HG03469 (cell line): ENCODE measurements at regions not wholly inside any gene's neighbourhood (a gene's known extent, or its start where the extent isn't known, plus 50 kb on each side); places are given as distances from the start of the nearest gene placed in this dataset.
"Not testable (repeated sequence)": the region's sequence is repeated elsewhere in the genome, so short reads cannot be mapped to it uniquely, and the experiment has no call there.

ENCODE experiments used
- ATAC-seq: cut with Tn5 transposase; IDR thresholded peaks from one replicate; pipeline ENCODE4 v1.9.1; 2021; ENCODE audit warnings: mild to moderate bottlenecking, moderate library complexity, moderate number of reproducible peaks; ENCODE audit not compliant: unreplicated experiment

DNA sequence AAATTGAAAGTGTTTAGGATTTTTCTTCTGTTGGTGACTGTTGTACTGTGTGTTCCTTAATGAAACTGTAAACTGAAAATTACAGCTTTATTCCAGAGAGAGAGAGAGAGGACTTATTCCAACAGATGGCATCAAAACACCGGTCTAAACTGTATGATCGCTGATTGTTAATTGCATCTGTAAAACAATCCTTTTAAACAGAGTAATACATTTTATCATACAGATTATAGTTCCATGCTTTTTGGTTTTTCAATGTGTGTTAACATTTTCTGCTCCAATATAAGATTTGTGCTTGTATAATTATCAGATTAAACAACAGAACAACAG is 289.7 kb upstream of the DNAJC19 start:
- ATAC-seq, result no peak

DNA sequence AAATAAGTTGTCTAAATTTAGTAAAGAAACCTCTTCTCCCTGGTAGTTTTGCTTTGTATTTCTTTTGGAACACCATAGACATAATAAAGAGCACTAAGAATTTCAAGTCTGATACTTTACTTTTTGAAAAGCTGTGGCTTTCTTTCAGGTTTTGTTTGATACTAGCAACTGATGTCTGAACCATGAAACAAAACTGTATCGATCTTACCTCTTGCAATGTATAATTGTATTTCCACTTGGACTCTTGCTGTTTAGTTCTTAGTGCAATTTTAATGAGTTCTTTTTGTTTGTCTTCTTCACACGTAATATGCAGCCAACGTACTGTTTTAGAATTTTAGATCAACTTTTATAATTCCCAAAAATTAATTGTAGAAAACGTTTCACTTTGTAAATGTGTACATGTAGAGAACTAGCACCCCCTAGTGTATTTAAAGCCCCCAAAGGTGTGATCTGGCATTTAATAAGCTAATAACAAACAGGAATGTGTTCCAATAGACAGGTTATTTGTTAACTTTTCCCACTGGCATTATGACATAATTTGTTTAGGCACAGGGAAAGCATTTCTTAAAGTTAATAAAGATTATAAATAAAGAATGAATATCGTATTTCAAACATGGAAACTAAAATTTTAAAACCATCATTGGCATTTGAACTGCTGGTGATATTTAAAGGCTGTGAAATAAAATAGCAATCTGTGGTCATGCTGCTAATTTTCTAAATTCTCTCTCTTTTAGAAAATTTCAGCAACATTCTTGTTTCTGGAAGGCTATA is 289.1 kb upstream of the DNAJC19 start:
- no peak for ATAC-seq

DNA sequence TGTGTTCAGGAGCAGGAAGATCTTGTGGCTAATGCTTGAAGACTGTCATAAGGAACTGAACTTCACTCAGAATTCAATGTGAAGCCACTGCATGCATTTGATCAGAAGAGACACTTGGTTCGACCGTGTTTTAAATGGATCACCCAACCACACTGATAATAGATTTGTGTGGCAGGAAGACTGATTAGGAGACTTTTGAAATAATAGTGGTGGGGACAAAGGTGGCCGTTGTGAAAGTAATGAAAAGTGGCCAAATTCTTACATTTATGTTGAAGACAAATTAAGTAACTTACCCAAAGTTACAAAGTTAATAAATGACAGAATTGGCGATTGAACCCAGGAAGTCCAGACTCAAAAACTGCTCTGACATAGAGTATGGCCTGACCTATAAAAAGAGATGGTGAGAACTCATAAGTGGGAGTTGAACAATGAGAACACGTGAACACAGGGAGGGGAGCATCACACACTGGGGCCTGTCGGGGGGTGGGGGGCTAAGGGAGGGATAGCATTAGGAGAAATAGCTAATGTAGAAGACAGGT is 286.9 kb upstream of the DNAJC19 start:
- ATAC-seq, result no peak

DNA sequence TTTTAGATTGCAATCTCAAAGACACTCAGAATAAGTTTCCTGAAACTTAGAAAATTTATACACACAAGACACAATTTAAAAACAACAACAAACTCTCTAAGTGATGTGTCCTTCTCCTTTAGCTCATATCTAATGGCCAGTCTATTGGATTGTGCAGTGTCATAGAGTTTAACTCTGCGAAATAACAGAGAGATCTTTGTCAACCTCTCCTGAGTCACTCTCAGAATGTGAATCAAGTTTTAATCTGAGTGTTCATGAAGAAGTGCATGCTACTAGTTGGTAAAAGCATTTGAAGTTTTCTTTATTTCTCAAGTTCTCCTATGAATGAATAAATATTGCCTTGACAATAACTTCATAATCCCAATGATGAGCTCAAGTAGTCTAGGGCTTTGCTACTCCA is 284.5 kb upstream of the DNAJC19 start:
- no peak for ATAC-seq

DNA sequence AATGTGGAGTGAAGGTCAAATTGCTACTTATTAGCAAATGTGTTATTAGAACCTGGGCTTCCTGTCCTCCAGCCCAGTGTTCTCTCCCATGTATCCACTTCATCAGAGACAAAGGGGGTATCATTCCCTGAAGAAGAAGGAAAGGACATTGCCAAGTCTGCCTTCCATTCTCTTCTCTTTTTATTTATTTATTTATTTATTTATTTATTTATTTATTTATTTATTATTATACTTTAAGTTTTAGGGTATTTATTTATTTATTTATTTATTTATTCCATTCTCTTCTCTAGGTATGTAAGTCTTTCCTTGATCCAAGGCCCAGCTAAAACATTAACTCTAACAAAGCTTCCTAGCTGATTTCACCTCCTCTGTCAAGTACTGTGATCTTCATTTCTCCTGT is 277.8 kb upstream of the DNAJC19 start:
- ATAC-seq, result no peak

DNA sequence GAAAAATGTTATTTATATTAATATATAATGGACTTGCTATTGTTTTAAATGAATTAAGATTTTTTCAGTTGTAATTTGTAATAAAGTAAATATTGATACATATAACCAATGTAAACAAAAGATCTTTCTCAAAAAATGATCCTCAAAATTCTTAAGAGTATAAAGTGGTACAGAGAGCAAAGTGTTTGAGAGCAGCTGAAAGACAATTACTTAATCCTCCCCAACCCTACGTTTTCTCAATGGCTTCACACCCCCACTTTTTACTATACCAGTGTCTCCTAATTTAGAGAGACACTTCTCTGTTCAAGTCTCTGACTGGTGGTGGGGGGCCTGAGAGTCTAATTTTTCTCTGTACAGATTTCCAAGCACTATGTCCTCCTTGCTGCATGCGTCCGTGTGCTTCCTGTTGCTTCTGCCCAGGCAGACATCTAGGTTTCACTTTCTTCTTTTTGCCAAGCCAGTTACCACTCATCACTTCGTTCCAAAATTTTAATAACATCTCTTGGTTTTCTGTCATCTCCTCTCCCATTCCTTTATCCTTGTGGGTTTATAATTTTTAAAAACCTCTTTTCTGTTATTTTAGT is 276.3 kb upstream of the DNAJC19 start:
- ATAC-seq, result peak; percentile 57

DNA sequence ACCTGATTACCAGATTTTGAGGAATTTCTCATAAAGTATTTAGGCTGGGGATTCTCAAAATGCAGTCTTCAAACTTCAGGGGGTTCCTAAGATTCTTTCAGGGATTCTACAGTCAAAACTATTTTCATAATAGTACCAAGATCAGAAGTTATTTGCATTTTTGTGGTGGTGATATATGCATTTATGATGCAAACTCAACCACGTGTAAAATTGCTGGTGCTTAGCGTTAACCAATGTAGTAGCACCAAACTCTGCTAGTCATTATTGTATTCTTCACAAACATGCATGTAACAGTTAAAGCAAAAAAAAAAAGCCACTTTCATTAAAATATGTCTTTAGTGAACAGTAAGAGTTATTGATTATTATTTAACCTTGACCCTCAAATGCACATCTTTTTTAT is 274.9 kb upstream of the DNAJC19 start:
- no peak for ATAC-seq

DNA sequence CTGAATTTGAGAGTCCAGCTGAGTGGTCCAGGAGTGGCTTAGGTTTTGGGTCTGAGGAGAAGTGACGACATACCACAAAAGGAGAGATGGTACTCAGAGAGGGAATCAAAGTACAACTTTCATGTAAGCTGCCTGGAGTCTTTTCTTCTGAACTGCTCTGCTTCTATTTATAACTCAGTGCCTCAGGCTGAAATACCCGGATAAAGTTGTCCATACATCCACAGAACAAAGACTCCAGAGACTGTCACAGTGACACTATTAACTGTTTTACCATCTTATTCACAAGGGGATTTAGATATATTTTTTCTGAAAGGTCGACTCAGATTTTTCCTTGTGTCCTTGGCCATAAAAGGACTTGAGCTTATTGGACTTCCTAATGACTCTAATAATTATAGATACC is 264.3 kb upstream of the DNAJC19 start:
- no peak for ATAC-seq

DNA sequence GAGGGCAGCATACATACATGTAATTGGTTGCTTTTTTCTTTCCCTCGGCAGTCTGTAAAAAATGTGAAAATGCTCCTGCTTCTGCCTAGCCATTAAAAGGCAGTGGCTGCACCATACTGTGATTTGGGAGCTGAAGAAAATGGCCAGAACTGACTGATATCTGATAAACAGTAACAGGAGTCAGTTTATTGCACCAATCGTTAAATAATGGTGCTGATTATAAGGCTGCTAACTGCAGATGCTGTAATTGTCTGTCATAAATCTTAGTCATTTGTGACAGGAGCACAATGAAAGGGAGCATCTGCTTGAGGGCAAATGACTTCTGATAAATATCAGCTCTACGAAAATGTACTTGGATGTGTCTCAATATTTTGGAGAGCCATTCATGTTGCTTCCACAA is 263.1 kb upstream of the DNAJC19 start:
- ATAC-seq, result no peak

DNA sequence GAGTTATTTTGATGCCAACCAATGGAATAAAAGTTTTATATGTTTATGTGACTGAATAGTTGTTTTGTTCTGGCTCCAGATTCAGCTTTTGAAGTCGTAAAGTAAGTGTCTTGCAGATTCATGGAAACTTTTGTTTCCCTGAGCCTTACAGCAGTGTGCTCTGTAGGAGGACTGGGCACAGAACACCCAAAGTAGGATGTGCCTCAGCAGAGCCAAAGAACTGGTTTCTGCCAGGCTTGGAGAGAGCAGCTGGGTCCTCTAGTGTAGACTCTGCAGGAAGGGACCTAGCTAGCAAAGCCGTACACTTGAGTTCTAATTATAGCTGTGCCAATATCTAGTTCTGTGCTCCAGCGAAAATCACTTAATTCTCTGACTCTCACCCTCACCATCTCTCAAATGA is 261.2 kb upstream of the DNAJC19 start:
- no peak for ATAC-seq

DNA sequence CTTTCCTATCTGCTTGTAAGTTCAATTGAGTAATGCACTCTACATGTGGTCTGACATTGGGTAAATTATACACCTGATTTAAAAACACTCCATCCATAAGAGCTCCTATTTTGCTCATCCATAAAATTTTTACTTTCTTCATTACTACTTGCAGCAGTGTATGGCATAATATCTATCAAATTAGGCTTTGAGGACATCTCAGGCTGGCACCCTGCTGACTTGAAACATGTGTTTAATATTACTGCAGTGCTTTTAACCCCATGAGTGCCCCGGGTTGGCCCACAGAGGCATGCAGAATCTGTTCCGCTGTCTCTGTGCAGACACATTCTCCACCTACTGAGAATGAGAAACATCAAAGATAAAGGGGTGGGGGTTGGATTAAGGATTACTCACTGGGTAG is 249.9 kb upstream of the DNAJC19 start:
- ATAC-seq, result no peak

DNA sequence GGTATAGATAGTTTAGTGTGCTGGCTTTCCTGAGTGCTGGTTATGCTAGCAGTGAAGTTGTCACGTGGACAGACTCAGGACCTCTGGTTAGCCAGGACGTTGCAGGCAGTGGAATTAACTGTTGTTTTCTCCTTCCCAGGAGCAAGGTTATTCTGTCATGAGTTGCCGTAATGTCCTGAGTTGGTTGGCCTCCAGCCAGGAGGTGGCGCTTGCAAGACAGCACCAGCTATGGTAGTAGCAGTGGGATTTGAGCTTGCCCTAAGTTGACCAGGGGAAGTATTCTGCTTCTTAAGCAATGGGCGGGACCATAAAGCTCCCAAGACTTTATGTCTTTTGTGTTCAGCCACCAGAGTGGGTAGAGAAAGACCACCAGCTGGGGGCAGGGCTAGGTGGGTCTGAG is 240.7 kb upstream of the DNAJC19 start:
- ATAC-seq, result no peak

DNA sequence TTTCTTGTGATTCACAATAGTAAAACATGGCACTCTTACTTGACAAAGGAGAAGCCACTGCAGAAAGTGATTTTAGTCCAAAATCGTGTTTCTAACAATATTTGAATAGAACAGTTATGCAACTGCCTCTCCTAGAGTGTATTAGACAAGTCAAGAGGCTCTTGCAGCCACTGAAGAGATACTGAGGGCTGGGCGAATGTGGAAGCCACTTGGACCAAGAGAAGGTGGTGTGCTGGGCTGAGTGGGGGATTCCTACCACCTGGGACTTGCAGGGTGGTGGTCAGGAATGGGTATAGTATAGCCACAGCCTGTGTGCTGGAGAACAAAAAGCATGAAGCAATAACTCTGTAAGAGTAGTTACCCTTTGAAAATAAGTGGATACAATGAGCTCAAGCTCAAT is 223.8 kb upstream of the DNAJC19 start:
- ATAC-seq, result no peak

DNA sequence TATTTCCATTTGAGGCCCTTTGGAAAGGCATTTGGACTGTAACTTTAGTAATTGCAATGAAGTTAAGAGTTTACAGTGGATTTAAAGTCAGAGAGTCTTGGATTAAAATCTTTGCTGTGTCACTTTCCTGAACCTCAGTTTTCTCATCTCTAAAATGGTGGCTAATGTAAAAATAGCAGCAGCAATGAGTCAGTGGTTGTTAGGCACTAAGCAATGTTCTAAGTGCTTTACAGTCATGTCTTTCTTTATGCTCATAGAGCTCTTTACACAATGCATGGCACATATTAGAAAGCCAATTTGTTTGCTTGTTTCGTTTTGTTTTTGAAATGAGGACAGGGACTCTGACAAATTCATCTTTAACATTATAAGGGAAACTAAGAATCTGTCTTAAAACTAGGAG is 222.7 kb upstream of the DNAJC19 start:
- no peak for ATAC-seq

DNA sequence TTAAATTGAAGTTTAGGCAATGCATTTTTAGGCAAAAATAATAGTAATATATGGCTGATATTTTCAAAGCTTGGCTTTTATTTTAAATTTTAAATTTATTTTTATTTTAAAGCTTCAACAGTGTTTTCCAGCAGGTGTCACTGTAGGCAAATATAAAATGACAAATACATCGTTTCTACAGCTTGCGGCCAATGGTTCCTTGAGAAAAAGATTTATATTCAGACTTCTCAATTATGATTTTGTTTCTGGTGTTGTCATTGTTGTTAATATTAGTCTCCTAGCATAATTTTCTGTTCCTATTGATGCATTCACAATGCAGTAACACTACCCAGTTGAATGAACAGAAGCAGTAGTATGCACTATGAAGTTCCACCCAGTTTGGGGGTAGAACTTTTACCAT is 220.7 kb upstream of the DNAJC19 start:
- ATAC-seq, result no peak

DNA sequence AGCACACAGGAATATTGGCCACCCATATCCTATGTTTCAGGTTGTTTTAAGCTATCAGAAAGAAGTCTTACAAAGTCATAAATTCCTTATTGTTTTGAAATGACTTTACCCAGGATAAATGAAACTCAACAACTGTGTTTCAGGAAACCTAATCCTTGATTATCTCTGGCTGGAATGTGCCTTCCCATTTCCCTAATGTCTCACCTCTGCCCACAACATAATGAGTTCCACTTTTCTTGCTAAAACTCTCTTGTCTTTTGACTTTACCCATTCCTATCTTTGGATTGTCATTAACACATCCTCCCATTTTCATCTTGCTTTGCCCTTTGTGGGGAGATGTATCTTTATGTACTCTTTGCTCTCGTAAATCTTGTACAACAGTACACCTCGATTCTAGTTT is 200.0 kb upstream of the DNAJC19 start:
- no peak for ATAC-seq

DNA sequence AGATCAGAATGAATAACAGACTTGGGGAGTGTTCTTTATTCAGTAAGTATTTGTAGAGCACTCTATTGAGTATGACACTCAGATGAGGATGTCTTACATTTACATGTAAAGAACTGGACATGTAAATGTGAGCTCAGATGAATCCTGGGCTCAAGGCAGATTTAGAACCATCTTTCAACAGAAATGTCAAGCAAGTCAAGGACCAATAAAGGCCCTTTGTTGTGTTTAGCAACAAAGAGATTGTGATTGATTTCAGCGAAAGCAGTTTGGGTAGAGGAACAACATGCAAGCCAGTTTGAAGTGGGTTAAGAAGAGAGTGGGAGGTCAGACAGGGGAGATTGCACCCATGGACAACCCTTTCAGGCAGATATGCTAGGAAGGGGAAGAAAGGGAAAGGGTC is 194.2 kb upstream of the DNAJC19 start:
- ATAC-seq, result no peak

DNA sequence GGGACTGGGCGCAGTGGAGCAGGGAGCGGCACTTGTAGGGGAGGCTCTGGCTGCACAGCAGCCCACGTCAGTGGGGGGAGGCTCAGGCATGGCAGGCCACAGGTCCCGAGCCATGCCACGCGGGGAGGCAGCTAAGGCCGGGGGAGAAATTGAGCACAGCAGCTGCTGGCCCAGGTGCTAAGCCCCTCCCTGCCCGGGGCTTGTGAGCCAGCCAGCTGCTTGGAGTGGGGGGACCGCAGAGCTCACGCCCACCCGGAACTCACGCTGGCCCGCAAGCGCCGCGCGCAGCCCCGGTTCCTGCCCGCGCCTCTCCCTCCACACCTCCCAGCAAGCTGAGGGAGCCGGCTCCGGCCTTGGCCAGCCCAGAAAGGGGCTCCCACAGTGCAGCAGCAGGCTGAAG is 193.5 kb upstream of the DNAJC19 start:
- ATAC-seq, result not testable (repeated sequence)

DNA sequence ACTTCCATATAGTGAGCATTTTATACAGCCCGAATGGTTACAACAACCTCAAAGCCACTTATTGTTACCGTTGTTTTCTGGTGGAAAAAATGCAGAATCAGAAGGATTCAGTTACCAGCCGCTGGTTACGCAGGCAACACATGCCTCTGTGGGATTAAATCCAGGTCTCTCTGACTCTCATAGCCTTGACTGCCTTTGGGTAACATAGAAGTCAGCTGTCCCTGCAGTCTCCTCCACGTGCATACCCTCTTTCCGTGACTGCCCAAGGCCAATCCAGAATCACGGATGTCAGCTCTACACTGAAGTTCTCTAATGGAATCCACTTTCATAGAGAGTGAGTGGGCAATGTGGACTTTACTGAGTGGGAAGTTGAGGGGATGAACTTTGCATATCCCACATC is 189.5 kb upstream of the DNAJC19 start:
- no peak for ATAC-seq

DNA sequence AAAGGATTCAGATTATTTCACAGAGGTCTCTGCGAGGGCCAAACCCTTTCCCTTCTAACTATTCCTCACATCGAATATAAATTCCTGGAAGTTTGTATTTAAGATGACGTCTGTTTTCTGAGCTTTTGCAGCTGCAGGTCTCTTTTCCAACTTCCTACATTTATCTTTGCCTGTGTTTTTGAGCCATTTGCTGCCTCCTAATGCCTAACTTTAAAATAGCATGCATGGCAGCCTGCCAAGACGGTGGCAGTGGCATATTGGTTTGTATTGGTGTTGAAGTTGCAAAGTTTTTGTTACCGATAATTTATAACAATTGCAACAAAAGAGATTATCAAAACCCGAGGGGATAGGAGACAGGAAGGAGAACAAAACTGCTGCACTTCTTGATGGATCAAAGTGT is 187.1 kb upstream of the DNAJC19 start:
- peak; percentile 50 for ATAC-seq

DNA sequence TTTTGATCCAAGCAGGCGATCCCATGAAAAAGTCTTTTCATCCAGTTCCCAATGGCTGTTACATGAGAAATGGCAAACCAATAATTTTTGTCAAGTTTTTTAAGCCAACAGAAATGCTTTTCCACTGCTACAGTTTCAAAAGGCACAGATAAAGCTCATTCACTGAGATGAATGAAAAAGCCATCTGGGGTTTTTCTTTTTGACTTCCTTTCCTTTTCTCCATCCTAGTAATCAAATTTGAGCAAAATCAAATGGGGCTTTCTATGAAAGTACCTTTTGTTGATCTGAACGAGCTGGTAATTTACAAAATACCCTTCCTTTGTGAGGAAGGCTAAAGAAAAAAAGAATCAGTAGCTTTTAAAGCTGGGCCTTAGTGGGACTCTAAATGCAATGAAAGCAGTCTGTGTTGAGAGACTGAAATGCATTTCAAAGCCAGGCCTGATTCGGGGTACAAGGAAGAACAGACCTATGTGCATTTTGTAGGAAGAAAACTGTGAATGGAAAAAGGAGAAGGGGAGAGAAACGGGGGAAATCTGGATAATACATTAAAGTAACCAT is 185.2 kb upstream of the DNAJC19 start:
- ATAC-seq, result no peak

DNA sequence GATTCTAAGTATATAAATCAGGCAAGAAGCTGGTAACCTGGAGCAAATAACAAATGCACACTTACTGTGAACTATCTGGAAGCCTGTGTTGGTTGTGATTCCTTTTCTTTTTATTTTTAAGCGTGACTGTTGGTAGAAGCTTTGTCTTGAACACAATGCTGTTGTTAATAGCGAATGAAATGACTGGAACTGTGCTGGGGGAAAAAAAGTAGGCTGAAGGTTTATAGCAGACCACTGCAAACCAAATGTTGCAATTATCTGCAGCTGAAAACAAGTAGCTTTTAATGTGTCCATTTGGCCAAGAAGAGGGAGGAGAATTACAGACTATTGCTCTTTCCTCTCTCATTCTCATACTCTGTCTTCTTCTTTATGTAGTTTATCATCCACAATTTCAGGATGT is 184.5 kb upstream of the DNAJC19 start:
- no peak for ATAC-seq

DNA sequence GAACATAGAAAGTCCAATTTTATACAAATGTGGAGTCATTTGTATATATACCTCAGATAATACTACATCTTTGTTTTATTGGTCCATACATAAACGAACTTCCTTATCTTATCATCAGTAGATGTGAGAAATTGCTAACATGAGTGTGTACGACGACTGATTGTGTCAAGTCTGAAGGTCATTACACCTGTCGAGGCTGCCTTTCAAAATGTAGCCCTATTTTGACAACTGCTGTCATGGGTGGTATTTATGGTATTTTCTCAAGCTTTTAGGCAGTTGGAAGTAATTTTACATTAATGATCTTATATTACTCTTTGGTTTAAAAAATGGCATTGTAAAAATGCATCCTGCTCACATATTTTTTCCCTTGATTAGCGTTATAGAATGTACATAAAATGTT is 183.7 kb upstream of the DNAJC19 start:
- ATAC-seq, result no peak
